ENCODE measurements at regions not wholly inside any gene's neighbourhood (a gene's known extent, or its start where the extent isn't known, plus 50 kb on each side); places are given as distances from the start of the nearest gene placed in this dataset.

- H3K79me2 ChIP-seq (ENCODE audit: insufficient read depth, low read length): no peaks in the 10 kb centered on the region
- no peak for DNase-seq
- no peaks in the 10 kb centered on the region for H3K4me1 ChIP-seq (ENCODE audit: control insufficient read depth in 1 of 2, insufficient read depth in 2 of 2, low read length in 2 of 2)
- no peaks in the 10 kb centered on the region for H4K20me1 ChIP-seq (ENCODE audit: insufficient read depth, low read length)
- H3K9me3 Mint-ChIP-seq: no peaks in the 10 kb centered on the region
- H3K9me3 ChIP-seq (replicated peaks in 1 of 2; ENCODE audit: control insufficient read depth in 1 of 2, insufficient read depth in 1 of 2, low read length in 2 of 2): no peaks in the 10 kb centered on the region
- H3K4me2 ChIP-seq (replicated peaks; ENCODE audit: extremely low read depth, low read length, poor library complexity, severe bottlenecking): no peak overlapping the region
- no peaks in the 10 kb centered on the region for H3K27me3 ChIP-seq (ENCODE audit: control insufficient read depth in 2 of 2, insufficient read depth in 2 of 2, low read length in 2 of 2)
- H3K27me3 Mint-ChIP-seq (ENCODE audit: low read depth in 3 of 3): peaks cover 1 to 5% (median 3%) of the 10 kb centered on the region in 3 donors
- WGBS (ENCODE audit: insufficient coverage): no CpG with 5 or more reads among the region's 3 CpGs
- no peak for TF ChIP-seq CTCF (IDR thresholded peaks at IDR 0.05)
- H3K9ac ChIP-seq (ENCODE audit: insufficient read depth, low read length, poor library complexity, severe bottlenecking): no peak overlapping the region
- no peak overlapping the region for H3K27ac ChIP-seq (ENCODE audit: low read depth in 1 of 2, low read length in 2 of 2)
- intact Hi-C loops (cut with micrococcal nuclease): no loop called here
- no peaks in the 10 kb centered on the region for H3K36me3 Mint-ChIP-seq
- no peak overlapping the region for H2AFZ ChIP-seq (ENCODE audit: insufficient read depth, low read depth, low read length, poor library complexity, severe bottlenecking)
- H3K27ac Mint-ChIP-seq: no peak overlapping the region
- no peaks in the 10 kb centered on the region for H3K36me3 ChIP-seq (replicated peaks in 1 of 2; ENCODE audit: control insufficient read depth in 1 of 2, insufficient read depth in 2 of 2, low read length in 2 of 2)
- peaks cover 4% of the 10 kb centered on the region for H3K4me1 Mint-ChIP-seq
- no peak overlapping the region for H3K4me3 Mint-ChIP-seq
- no peak overlapping the region for H3K4me3 ChIP-seq (replicated peaks in 1 of 3; ENCODE audit: low read depth in 2 of 3, low read length in 3 of 3)
Observed at GRCh38 chr12:5260086-5260485, 171.8 kb upstream of the NTF3 start.

GRCh38 chr12:5260591-5261086 lies 171.3 kb upstream of the NTF3 start:
- Histone ChIP-seq H3K4me2 (replicated peaks; ENCODE audit: extremely low read depth, low read length, poor library complexity, severe bottlenecking) (no peak overlapping the region), H3K79me2 (ENCODE audit: insufficient read depth, low read length) (no peaks in the 10 kb centered on the region), H3K36me3 (replicated peaks in 1 of 2; ENCODE audit: control insufficient read depth in 1 of 2, insufficient read depth in 2 of 2, low read length in 2 of 2) (no peaks in the 10 kb centered on the region), H3K4me3 (replicated peaks in 1 of 3; ENCODE audit: low read depth in 2 of 3, low read length in 3 of 3) (no peak overlapping the region), H3K9me3 (replicated peaks in 1 of 2; ENCODE audit: control insufficient read depth in 1 of 2, insufficient read depth in 1 of 2, low read length in 2 of 2) (no peaks in the 10 kb centered on the region), H2AFZ (ENCODE audit: insufficient read depth, low read depth, low read length, poor library complexity, severe bottlenecking) (no peak overlapping the region), H3K9ac (ENCODE audit: insufficient read depth, low read length, poor library complexity, severe bottlenecking) (no peak overlapping the region), H3K27ac (ENCODE audit: low read depth in 1 of 2, low read length in 2 of 2) (no peak overlapping the region), H4K20me1 (ENCODE audit: insufficient read depth, low read length) (no peaks in the 10 kb centered on the region), H3K4me1 (ENCODE audit: control insufficient read depth in 1 of 2, insufficient read depth in 2 of 2, low read length in 2 of 2) (no peaks in the 10 kb centered on the region), H3K27me3 (ENCODE audit: control insufficient read depth in 2 of 2, insufficient read depth in 2 of 2, low read length in 2 of 2) (no peaks in the 10 kb centered on the region)
- Mint-ChIP-seq H3K4me3 (no peak overlapping the region), H3K27me3 (ENCODE audit: low read depth in 3 of 3) (peaks cover 1 to 3% (median 3%) of the 10 kb centered on the region in 3 donors), H3K36me3 (no peaks in the 10 kb centered on the region), H3K4me1 (peaks cover 4% of the 10 kb centered on the region), H3K27ac (no peak overlapping the region), H3K9me3 (no peaks in the 10 kb centered on the region)
- no peak for DNase-seq
- intact Hi-C loops (cut with micrococcal nuclease): no loop called here
- TF ChIP-seq CTCF (IDR thresholded peaks at IDR 0.05): no peak
- WGBS (ENCODE audit: insufficient coverage): 100% methylated on average over 1 of the region's 1 CpG
